ENCODE measurements at regions not wholly inside any gene's neighbourhood (a gene's known extent, or its start where the extent isn't known, plus 50 kb on each side); places are given as distances from the start of the nearest gene placed in this dataset.

DNA sequence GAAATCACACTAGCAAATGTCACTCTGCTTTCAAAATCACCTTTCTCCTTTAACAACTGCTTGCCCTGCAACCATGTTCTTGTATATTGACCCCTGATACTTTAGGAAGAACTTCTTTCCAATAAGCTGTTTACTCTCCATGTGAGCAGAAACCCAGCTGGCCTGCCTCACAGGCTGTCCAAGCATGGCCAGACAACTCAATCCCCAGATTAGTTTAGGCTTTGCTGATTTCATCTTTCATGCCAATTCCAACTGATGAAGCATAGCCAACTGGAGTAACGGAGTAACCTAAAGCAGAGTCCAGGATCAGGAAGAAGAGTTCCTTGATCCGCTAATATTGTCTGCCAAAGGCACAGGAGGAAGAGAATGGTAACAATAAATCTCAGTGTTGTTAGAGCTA is 56.7 kb upstream of the HTR1A start:
- Histone ChIP-seq H2BK20ac (ENCODE audit: low read depth, low read length, poor library complexity, severe bottlenecking) (no peak overlapping the region), H4K20me1 (ENCODE audit: control insufficient read depth, insufficient read depth, insufficient read length) (no peaks in the 10 kb centered on the region), H4K8ac (replicated peaks; ENCODE audit: insufficient read length, low read depth, low read length) (no peak overlapping the region), H2AK5ac (ENCODE audit: insufficient read length, low read length) (no peak overlapping the region), H4K91ac (ENCODE audit: insufficient read length, low read depth, low read length) (no peak overlapping the region), H4K5ac (ENCODE audit: insufficient read length, low read depth, low read length) (no peak overlapping the region), H3K14ac (ENCODE audit: insufficient read depth, low read length) (no peak overlapping the region), H3K9me3 (ENCODE audit: control insufficient read depth, low read depth, low read length) (no peaks in the 10 kb centered on the region), H2BK15ac (ENCODE audit: low read depth, low read length) (no peak overlapping the region), H3K27me3 (ENCODE audit: insufficient read depth, low read length) (no peaks in the 10 kb centered on the region), H3K23ac (ENCODE audit: insufficient read length, low read depth, low read length) (no peak overlapping the region), H3K56ac (ENCODE audit: insufficient read length, low read depth, low read length) (no peak overlapping the region), H3K4ac (ENCODE audit: low read depth, low read length) (no peak overlapping the region), H3K9ac (ENCODE audit: extremely low read depth, insufficient read length, low read length) (no peak overlapping the region), H3K4me1 (ENCODE audit: insufficient read depth, low read length) (no peaks in the 10 kb centered on the region), H3K23me2 (ENCODE audit: insufficient read length, low read depth, low read length, poor library complexity, severe bottlenecking) (no peaks in the 10 kb centered on the region), H3K79me1 (ENCODE audit: insufficient read depth, low read depth, low read length, poor library complexity, severe bottlenecking) (no peaks in the 10 kb centered on the region), H2BK12ac (ENCODE audit: insufficient read length, low read depth, low read length) (no peak overlapping the region), H2BK5ac (ENCODE audit: insufficient read length, low read length) (no peak overlapping the region), H3K27ac (ENCODE audit: insufficient read length, low read depth, low read length) (no peak overlapping the region), H3K79me2 (ENCODE audit: insufficient read depth, low read length) (no peaks in the 10 kb centered on the region), H2BK120ac (ENCODE audit: low read depth, low read length, poor library complexity, severe bottlenecking) (no peak overlapping the region), H3K4me2 (ENCODE audit: insufficient read depth, insufficient read length, low read length) (no peak overlapping the region), H3T11ph (ENCODE audit: low read length) (no peak overlapping the region), H3K18ac (ENCODE audit: insufficient read length, low read depth, low read length) (no peak overlapping the region), H2AFZ (ENCODE audit: low read length) (no peak overlapping the region)
- Mint-ChIP-seq H3K4me1 (peaks cover 5 to 6% of the 10 kb centered on the region in 2 experiments; a peak in 3 of 4 replicates), H3K27ac (no peak overlapping the region), H3K36me3 (ENCODE audit: insufficient read depth in 1 of 3, low read depth in 3 of 3) (no peaks in the 10 kb centered on the region), H3K4me3 (no peak overlapping the region), H3K9me3 (no peaks in the 10 kb centered on the region), H3K27me3 (ENCODE audit: low read depth) (no peaks in the 10 kb centered on the region)
- TF ChIP-seq, protein P1, sequence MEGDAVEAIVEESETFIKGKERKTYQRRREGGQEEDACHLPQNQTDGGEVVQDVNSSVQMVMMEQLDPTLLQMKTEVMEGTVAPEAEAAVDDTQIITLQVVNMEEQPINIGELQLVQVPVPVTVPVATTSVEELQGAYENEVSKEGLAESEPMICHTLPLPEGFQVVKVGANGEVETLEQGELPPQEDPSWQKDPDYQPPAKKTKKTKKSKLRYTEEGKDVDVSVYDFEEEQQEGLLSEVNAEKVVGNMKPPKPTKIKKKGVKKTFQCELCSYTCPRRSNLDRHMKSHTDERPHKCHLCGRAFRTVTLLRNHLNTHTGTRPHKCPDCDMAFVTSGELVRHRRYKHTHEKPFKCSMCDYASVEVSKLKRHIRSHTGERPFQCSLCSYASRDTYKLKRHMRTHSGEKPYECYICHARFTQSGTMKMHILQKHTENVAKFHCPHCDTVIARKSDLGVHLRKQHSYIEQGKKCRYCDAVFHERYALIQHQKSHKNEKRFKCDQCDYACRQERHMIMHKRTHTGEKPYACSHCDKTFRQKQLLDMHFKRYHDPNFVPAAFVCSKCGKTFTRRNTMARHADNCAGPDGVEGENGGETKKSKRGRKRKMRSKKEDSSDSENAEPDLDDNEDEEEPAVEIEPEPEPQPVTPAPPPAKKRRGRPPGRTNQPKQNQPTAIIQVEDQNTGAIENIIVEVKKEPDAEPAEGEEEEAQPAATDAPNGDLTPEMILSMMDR (conservative IDR thresholded peaks at IDR 0.05): no peak
- WGBS (ENCODE audit: extremely low coverage, insufficient read length, low lambda C conversion rate): no CpG with 5 or more reads among the region's 2 CpGs
- no peak for DNase-seq

All from H9 (cell line).